HG02852 (cell line): ENCODE measurements at regions not wholly inside any gene's neighbourhood (a gene's known extent, or its start where the extent isn't known, plus 50 kb on each side); places are given as distances from the start of the nearest gene placed in this dataset.
"Not testable (repeated sequence)": the region's sequence is repeated elsewhere in the genome, so short reads cannot be mapped to it uniquely, and the experiment has no call there.

Source experiments
- ATAC-seq: cut with Tn5 transposase; IDR thresholded peaks from one replicate; pipeline ENCODE4 v1.9.1; 2021; ENCODE audit warnings: mild to moderate bottlenecking, moderate library complexity; ENCODE audit not compliant: unreplicated experiment

GRCh38 chr2:207438414-207439126, 91.2 kb upstream of the CREB1 start:
- ATAC-seq: no peak

GRCh38 chr2:207439881-207440280, 89.9 kb upstream of the CREB1 start:
- not testable (repeated sequence) for ATAC-seq

GRCh38 chr2:207444756-207445155, 85.0 kb upstream of the CREB1 start:
- ATAC-seq: no peak

DNA sequence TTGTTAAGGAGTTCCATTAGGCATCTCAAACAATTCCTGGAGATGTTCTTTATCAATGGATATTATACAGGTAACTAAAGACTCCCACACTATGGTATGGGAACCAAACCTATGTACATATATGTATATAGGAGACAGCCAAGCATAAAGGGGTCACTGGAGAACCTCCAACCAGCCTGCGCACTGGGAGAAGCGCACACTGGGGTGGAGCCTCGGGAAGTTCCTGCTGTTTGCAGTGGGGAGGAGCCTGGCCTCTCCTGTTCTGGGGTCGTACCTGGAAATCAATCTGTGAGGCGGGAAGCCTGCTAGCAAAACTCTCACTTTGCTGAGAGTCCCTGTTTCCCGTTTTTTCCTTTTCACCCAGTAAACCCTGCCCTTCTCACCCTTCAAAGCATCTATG, 83.1 kb upstream of the CREB1 start:
- ATAC-seq: no peak

GRCh38 chr2:207448006-207448405, 81.8 kb upstream of the CREB1 start:
- no peak for ATAC-seq

DNA sequence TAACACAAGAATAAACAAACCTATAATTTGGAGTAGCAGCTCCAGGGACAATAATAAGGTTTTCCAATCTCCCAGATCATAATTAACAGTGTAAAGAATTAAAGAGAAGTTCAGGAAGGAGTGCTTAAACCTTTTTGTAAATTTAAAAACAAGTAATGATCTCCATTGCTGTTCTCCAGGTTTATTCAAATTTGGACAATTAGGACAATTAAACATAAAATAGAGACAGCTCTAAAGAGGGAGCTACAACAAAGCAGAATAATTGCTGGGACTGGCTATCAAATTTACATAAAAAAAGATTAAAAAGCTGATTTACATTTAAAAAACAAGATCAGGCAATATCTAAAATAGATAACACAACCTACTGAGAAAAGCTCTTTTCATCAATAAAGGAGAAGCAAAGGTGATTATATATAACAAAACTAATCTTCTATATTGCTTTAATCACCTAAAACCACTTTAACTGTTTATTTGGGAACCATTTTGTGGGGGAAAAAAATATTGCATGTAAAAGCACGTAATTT, 80.1 kb upstream of the CREB1 start:
- no peak for ATAC-seq

GRCh38 chr2:207450186-207450585, 79.6 kb upstream of the CREB1 start:
- no peak for ATAC-seq

GRCh38 chr2:207458582-207458981, 71.2 kb upstream of the CREB1 start:
- no peak for ATAC-seq

GRCh38 chr2:207459990-207460757, 69.6 kb upstream of the CREB1 start:
- ATAC-seq: peak; percentile 90

GRCh38 chr2:207463433-207463832, 66.3 kb upstream of the CREB1 start:
- ATAC-seq: no peak

- ATAC-seq: no peak
Measured at GRCh38 chr2:207464007-207464406, 65.8 kb upstream of the CREB1 start.

DNA sequence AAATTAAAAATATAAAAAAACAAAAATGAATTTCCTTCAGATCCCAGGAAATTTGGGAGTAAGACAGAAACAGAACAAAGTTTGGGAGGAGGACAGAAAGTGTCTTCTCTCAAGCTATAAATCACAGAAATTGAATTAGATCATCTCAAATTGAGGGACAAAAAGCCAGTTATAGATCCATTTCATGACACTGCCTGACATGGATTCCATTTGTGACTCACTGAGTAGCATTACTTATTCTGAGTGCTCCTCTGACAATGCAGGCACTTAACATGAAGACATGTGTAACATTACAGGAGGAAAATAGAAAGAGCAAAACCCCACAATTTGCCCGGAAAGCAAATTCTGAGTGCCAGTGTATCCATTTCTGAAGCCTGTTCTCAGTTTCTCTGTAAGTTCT, 63.9 kb upstream of the CREB1 start:
- no peak for ATAC-seq

GRCh38 chr2:207467716-207468347, 61.9 kb upstream of the CREB1 start:
- ATAC-seq: peak; percentile 76

DNA sequence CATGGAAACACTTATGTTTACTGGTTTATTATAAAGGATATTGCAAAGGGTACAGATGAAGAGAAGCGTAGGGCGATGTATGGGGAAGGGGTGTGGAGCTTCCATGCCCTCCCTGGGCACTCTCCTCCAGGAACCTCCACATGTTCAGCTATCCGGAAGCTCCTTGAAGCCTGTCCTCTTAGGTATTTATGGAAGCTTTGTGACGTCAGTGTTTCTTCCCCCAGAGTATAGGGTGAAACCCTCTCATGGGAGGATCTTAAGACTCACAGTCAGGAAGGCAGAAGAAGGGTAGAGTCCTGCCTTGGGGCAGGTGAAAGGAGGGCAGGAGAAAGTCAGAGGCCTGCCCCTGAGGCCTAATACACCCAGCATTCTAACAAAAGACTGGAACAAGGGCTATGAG, 61.3 kb upstream of the CREB1 start:
- ATAC-seq: no peak

GRCh38 chr2:207469451-207469850, 60.3 kb upstream of the CREB1 start:
- no peak for ATAC-seq

DNA sequence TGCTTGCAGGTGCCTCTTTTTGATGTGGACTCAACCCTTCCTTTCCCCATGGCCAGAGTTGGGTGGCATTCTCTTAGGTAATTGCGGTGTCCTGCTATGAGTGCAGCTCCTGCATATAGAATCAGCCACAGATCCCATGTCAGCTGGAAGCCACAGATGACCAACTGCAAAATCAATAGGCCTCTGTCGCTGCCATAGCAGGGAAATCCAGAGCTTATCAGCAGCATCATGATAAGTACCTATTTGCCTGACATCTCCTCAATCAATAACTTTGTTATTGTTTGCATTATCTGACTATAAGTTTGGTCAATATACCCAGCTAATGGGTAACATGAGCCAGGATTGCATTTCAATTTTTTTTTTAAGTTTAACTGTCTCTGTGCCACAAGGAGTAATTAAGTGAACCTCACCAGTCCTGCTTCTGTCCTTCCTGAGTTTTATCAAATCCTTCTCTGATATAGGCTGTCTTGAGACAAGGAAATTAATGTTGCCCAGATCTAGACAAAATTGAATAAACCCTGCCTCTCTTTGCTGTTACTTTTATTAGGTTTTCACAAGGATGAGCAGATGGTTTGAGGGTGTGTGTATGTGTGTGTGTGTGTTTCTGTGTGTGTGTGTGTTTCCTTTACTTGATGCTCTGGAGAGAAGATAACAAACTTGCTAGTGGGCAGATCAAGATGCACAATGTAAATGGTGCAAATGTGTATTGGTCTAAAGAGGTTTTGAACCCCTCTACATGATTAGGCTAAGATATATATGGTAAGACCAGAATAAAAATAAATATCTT, 59.6 kb upstream of the CREB1 start:
- no peak for ATAC-seq

- ATAC-seq: no peak
Measured at GRCh38 chr2:207471261-207471660, 58.5 kb upstream of the CREB1 start.

- ATAC-seq: no peak
Measured at GRCh38 chr2:207472343-207473048, 57.3 kb upstream of the CREB1 start.

DNA sequence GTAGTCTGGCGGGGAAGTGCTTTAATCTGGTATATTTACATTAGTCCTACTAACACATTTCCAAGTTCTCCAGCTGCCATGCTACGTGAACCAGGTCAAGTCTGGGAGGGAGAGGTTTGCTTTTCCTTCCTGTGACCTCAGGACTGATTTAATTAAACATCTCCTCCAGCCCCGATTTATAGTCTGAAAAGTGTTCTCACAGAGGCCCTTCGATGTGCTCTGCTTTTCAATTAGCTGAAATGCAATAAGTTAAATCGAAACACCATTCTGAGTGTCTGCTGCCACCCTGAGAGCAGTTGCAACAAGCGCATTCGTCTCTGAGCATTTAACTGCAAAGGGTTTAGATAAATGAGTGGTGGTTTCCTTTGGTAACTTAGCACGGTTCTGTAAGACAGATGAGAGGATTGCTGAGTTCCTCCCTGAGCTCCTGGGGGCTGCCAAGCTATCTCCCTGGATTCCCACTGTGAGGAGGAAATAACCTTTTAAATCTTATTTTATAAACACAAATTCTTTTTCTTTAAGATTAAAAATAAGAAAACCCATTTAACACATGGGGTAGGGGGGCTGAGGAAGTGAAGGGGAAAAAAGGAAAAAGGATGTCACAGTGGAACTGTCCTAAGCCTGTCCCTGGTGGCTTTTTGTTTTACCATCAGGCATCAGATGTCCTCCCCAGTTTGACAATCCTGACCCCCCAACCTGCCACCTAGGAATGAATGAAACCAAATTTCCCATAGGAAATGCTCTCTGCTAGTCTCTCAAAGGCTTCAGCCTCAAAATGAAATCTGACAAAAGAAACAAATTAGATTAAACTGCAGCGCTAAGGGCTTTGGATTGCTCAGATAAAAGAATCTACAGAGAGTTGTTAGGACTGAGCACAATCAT, 56.5 kb upstream of the CREB1 start:
- peak; percentile 74 for ATAC-seq

GRCh38 chr2:207473931-207474235, 55.9 kb upstream of the CREB1 start:
- no peak for ATAC-seq
